B cell (primary cell): ENCODE measurements at regions not wholly inside any gene's neighbourhood (a gene's known extent, or its start where the extent isn't known, plus 50 kb on each side); places are given as distances from the start of the nearest gene placed in this dataset.

Experiments used
- ATAC-seq: fragments of 200-7000 bp; cut with Tn5 transposase; one replicate; pipeline ENCODE4 v1.10.0; 2021; ENCODE audit warnings: low read depth, mild to moderate bottlenecking, moderate number of reproducible peaks, moderate library complexity
- CTCF ChIA-PET: fragments of 350-600 bp; sonication (Branson Sonifier 250); formaldehyde crosslinking; loops from one replicate; lab custom pipeline; 2021; ENCODE audit warnings: antibody characterized with exemption, inconsistent platforms; lab: Charles Lee
- POLR2A ChIA-PET: fragments of 350-600 bp; sonication (Branson Sonifier 250); formaldehyde crosslinking; loops from one replicate; lab custom pipeline; 2021; ENCODE audit warnings: antibody characterized with exemption; lab: Charles Lee
- DNase-seq: peaks from one replicate; pipeline ENCODE4 v3.0.0; 2013
- H2AFZ ChIP-seq: 2 replicates; pipeline ENCODE4 v1.6.1; 2012; ENCODE audit warnings: mild to moderate bottlenecking, low read depth, low read length; ENCODE audit not compliant: insufficient read depth, poor library complexity, severe bottlenecking
- H3K27ac ChIP-seq, 2 donors: 1 replicate in 1 of 2; 2 replicates in 1 of 2; pipeline ENCODE4 v1.5.1; 2012 to 2013; ENCODE audit warnings: low read length in 2 of 2, mild to moderate bottlenecking in 2 of 2, moderate library complexity in 1 of 2
- H3K27me3 ChIP-seq, 4 experiments: fragments of 200-600 bp in 1 of 4; sonication (generic) in 1 of 4; replicated peaks in 1 of 4; 1 replicate in 2 of 4; 2 replicates in 2 of 4; pipeline versions ENCODE4 v1.6.1 to v1.7.0; 2013 to 2016; ENCODE audit warnings: low read length in 3 of 4, mild to moderate bottlenecking in 2 of 4, mixed read lengths in 1 of 4, moderate library complexity in 1 of 4; ENCODE audit not compliant: insufficient read depth in 4 of 4, control insufficient read depth in 3 of 4; ENCODE audit errors: control extremely low read depth in 1 of 4
- H3K36me3 ChIP-seq, 2 experiments: replicated peaks in 1 of 2; 1 replicate in 1 of 2; 2 replicates in 1 of 2; pipeline versions ENCODE4 v1.6.1 to v1.7.1; 2013; ENCODE audit warnings: low read length in 1 of 2; ENCODE audit not compliant: insufficient read depth in 2 of 2, control insufficient read depth in 1 of 2; ENCODE audit errors: control extremely low read depth in 1 of 2, extremely low read depth in 1 of 2
- H3K4me1 ChIP-seq, 2 donors: fragments of 200-600 bp in 1 of 2; sonication (generic) in 1 of 2; 1 replicate in 1 of 2; 2 replicates in 1 of 2; pipeline versions ENCODE4 v1.5.1 to v1.6.1; 2013 to 2017; ENCODE audit warnings: low read length in 2 of 2; ENCODE audit not compliant: control insufficient read depth in 2 of 2, insufficient read depth in 2 of 2
- H3K4me2 ChIP-seq: replicated peaks from 2 replicates; pipeline ENCODE3; 2012; ENCODE audit warnings: mild to moderate bottlenecking, low read depth, low read length; ENCODE audit not compliant: poor library complexity, severe bottlenecking
- H3K4me3 ChIP-seq, 5 experiments: fragments of 200-600 bp in 1 of 5; sonication (generic) in 1 of 5; 1 replicate in 3 of 5; 2 replicates in 2 of 5; pipeline versions ENCODE4 v1.5.1 to v1.7.0; 2011 to 2016; ENCODE audit warnings: low read length in 4 of 5, mild to moderate bottlenecking in 4 of 5, low read depth in 2 of 5, control low read depth in 1 of 5, moderate library complexity in 1 of 5; ENCODE audit not compliant: insufficient read depth in 1 of 5; ENCODE audit errors: control extremely low read depth in 1 of 5, extremely low read depth in 1 of 5
- H3K79me2 ChIP-seq: fragments of 200-600 bp; sonication (generic); one replicate; pipeline ENCODE4 v1.6.0; 2016; ENCODE audit warnings: low read length; ENCODE audit not compliant: control insufficient read depth, insufficient read depth
- H3K9ac ChIP-seq: fragments of 200-600 bp; sonication (generic); 2 replicates; pipeline ENCODE4 v1.6.1; 2017; ENCODE audit warnings: mild to moderate bottlenecking, low read length, moderate library complexity
- H3K9me3 ChIP-seq, 3 donors: one replicate each; pipeline versions ENCODE4 v1.6.1 to v1.7.1; 2013; ENCODE audit warnings: low read length in 2 of 3; ENCODE audit not compliant: control insufficient read depth in 2 of 3, insufficient read depth in 1 of 3; ENCODE audit errors: control extremely low read depth in 1 of 3
- H4K20me1 ChIP-seq: 2 replicates; pipeline ENCODE4 v1.6.0; 2012; ENCODE audit warnings: mild to moderate bottlenecking, low read length; ENCODE audit not compliant: insufficient read depth, control insufficient read depth, poor library complexity, severe bottlenecking
- H3K27ac Mint-ChIP-seq: one replicate; pipeline ENCODE4 v1.8.0; 2021; ENCODE audit warnings: mixed read lengths
- H3K27me3 Mint-ChIP-seq: one replicate; pipeline ENCODE4 v1.8.0; 2021; ENCODE audit warnings: mixed read lengths
- H3K4me1 Mint-ChIP-seq: one replicate; pipeline ENCODE4 v1.8.0; 2021; ENCODE audit warnings: mixed read lengths
- H3K4me3 Mint-ChIP-seq: one replicate; pipeline ENCODE4 v1.8.0; 2021; ENCODE audit warnings: mixed read lengths
- H3K9me3 Mint-ChIP-seq: one replicate; pipeline ENCODE4 v1.8.0; 2022; ENCODE audit warnings: mixed read lengths; ENCODE audit not compliant: insufficient read depth
- CTCF ChIP-seq: fragments of 200-600 bp; IDR thresholded peaks from one replicate; pipeline ENCODE4 v1.8.0; 2022; ENCODE audit warnings: antibody characterized with exemption, mild to moderate bottlenecking
- EZH2 ChIP-seq: IDR thresholded peaks from 2 replicates; pipeline ENCODE4 v1.6.1; 2012; ENCODE audit warnings: borderline replicate concordance, low read depth, mild to moderate bottlenecking, moderate library complexity, low read length; ENCODE audit not compliant: insufficient read depth, poor library complexity, severe bottlenecking
- WGBS: methylation state at CpG from one replicate; pipeline ENCODE4 v1.1.5; 2013; ENCODE audit warnings: missing lambda C conversion rate; ENCODE audit not compliant: insufficient coverage; 5-methylcytosine and 5-hydroxymethylcytosine counted together
- intact Hi-C: fragments of 100-400 bp; cut with micrococcal nuclease; formaldehyde crosslinking; loops from one replicate; pipeline ENCODE4 v1.10.0; 2022

- intact Hi-C loops = no loop called here
- Mint-ChIP-seq H3K4me3 (no peak overlapping the region), H3K27me3 (no peaks in the 10 kb centered on the region), H3K27ac (no peak overlapping the region), H3K4me1 (no peaks in the 10 kb centered on the region), H3K9me3 (no peaks in the 10 kb centered on the region)
- WGBS = 93% methylated on average over 14 of the region's 14 CpGs
- DNase-seq (no peak), ATAC-seq (no peak)
- Histone ChIP-seq H3K27ac (no peak overlapping the region), H3K36me3 (no peaks in the 10 kb centered on the region), H3K4me1 (no peaks in the 10 kb centered on the region), H3K79me2 (no peaks in the 10 kb centered on the region), H4K20me1 (no peaks in the 10 kb centered on the region), H3K9me3 (peaks cover 0 to 25% (median 0%) of the 10 kb centered on the region in 3 donors), H3K9ac (no peak overlapping the region), H3K27me3 (no peaks in the 10 kb centered on the region), H3K4me3 (no peak overlapping the region), H3K4me2 (no peak overlapping the region), H2AFZ (no peak overlapping the region)
- POLR2A ChIA-PET = no interaction called here
- CTCF ChIA-PET = no interaction called here
- TF ChIP-seq CTCF (no peak), EZH2 (no peak)
These were observed 262.4 kb downstream of the NDUFA10 start for GRCh38 chr2:239762655-239763269.

- Histone ChIP-seq H3K27ac (no peak overlapping the region), H3K79me2 (no peaks in the 10 kb centered on the region), H4K20me1 (no peaks in the 10 kb centered on the region), H3K4me2 (no peak overlapping the region), H3K4me3 (no peak overlapping the region), H3K4me1 (no peaks in the 10 kb centered on the region), H2AFZ (no peak overlapping the region), H3K27me3 (no peaks in the 10 kb centered on the region), H3K9ac (no peak overlapping the region), H3K9me3 (peaks cover 0 to 31% (median 0%) of the 10 kb centered on the region in 3 donors), H3K36me3 (no peaks in the 10 kb centered on the region)
- DNase-seq (no peak), ATAC-seq (no peak)
- Mint-ChIP-seq H3K27ac (no peak overlapping the region), H3K4me3 (no peak overlapping the region), H3K27me3 (no peaks in the 10 kb centered on the region), H3K4me1 (no peaks in the 10 kb centered on the region), H3K9me3 (no peaks in the 10 kb centered on the region)
- TF ChIP-seq CTCF (no peak), EZH2 (no peak)
- ChIA-PET POLR2A (no interaction called here), CTCF (no interaction called here)
- 100% methylated on average over 2 of the region's 2 CpGs for WGBS
- intact Hi-C loops = no loop called here
These were observed 263.0 kb downstream of the NDUFA10 start for GRCh38 chr2:239762106-239762505.
